K562 (cell line): ENCODE measurements at regions not wholly inside any gene's neighbourhood (a gene's known extent, or its start where the extent isn't known, plus 50 kb on each side); places are given as distances from the start of the nearest gene placed in this dataset.

Experiments used
- EZH2 ChIP-seq: IDR thresholded peaks from 2 replicates; pipeline ENCODE4 v1.6.1; 2012; ENCODE audit warnings: low read depth, mild to moderate bottlenecking, inconsistent platforms, low read length, borderline replicate concordance
- SIX5 ChIP-seq, 2 experiments: IDR thresholded peaks; 2 replicates each; pipeline ENCODE4 v1.6.1; 2011; ENCODE audit warnings: low read length in 2 of 2, borderline replicate concordance in 1 of 2, low read depth in 1 of 2, mild to moderate bottlenecking in 1 of 2, moderate library complexity in 1 of 2; ENCODE audit not compliant: insufficient read depth in 1 of 2
- STAT6 ChIP-seq: sonication (generic); formaldehyde crosslinking; IDR thresholded peaks from 2 replicates; pipeline ENCODE4 v1.8.1; 2023; ENCODE audit warnings: mild to moderate bottlenecking, missing genetic modification reagents

- TF ChIP-seq EZH2: no peak
- no peak for TF ChIP-seq STAT6 (CRISPR knock-in tag)
- no peak for TF ChIP-seq SIX5 (IDR thresholded peaks at IDR 0.05; ENCODE audit: borderline replicate concordance in 1 of 2, insufficient read depth in 1 of 2, low read depth in 1 of 2, low read length in 2 of 2)
These were observed 104.8 kb upstream of the TFPI start for GRCh38 chr2:187658952-187659525.
